Suprapubic skin (tissue), 4 donors: ENCODE measurements at regions not wholly inside any gene's neighbourhood (a gene's known extent, or its start where the extent isn't known, plus 50 kb on each side); places are given as distances from the start of the nearest gene placed in this dataset.

Experiments
- DNase-seq, 2 donors: peaks; one replicate each; pipeline ENCODE4 v3.0.0-alpha.2; 2019; ENCODE audit warnings: low spot score in 2 of 2
- H3K27ac ChIP-seq: fragments of 200-600 bp; sonication (generic); one replicate; pipeline ENCODE4 v1.5.1; 2019
- H3K27me3 ChIP-seq: fragments of 200-600 bp; sonication (generic); one replicate; pipeline ENCODE4 v1.5.1; 2019
- H3K36me3 ChIP-seq: fragments of 200-600 bp; sonication (generic); one replicate; pipeline ENCODE4 v1.5.1; 2019
- H3K4me1 ChIP-seq: fragments of 200-600 bp; sonication (generic); one replicate; pipeline ENCODE4 v1.5.1; 2019
- H3K4me3 ChIP-seq: fragments of 200-600 bp; sonication (generic); one replicate; pipeline ENCODE4 v1.5.1; 2019; ENCODE audit warnings: mild to moderate bottlenecking
- H3K9me3 ChIP-seq: fragments of 200-600 bp; sonication (generic); one replicate; pipeline ENCODE4 v1.5.1; 2019
- CTCF ChIP-seq, 2 donors: fragments of 200-600 bp in 1 of 2; fragments of 450-650 bp in 1 of 2; sonication (generic) in 1 of 2; IDR thresholded peaks; one replicate each; pipeline ENCODE4 v1.5.1; 2016 to 2019; ENCODE audit warnings: antibody characterized with exemption in 2 of 2, mild to moderate bottlenecking in 1 of 2, moderate library complexity in 1 of 2
- EP300 ChIP-seq: sonication (generic); formaldehyde crosslinking; IDR thresholded peaks from one replicate; pipeline ENCODE4 v1.6.1; 2017; ENCODE audit warnings: antibody characterized with exemption
- POLR2A ChIP-seq, 2 donors: fragments of 450-650 bp; IDR thresholded peaks; one replicate each; pipeline ENCODE4 v1.6.1; 2017; ENCODE audit warnings: antibody characterized with exemption in 2 of 2, mild to moderate bottlenecking in 2 of 2, moderate library complexity in 2 of 2
- POLR2AphosphoS5 ChIP-seq, 3 donors: sonication (generic); formaldehyde crosslinking; IDR thresholded peaks; one replicate each; pipeline ENCODE4 v1.6.1; 2017; ENCODE audit warnings: antibody characterized with exemption in 3 of 3
- WGBS: methylation state at CpG from one replicate; pipeline ENCODE4 v1.1.5; 2018; 5-methylcytosine and 5-hydroxymethylcytosine counted together

DNA sequence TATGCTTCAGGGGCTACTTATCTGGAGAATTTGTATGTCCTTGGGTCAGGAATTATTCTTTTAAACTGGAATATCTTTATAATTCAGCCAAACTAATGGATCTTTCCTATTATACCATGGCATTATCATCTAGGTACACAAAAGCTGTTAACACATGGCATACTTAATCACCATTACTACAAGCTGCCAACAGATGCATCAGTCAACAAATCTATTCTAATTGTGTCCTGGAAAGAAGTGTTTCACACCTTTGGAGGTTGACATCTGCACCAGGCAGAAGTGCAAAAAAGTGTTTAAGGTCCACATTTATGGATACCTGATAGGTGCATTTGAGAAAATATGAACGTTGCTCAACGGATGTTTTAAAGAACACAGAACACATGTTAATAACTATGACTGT is 470.2 kb upstream of the ADGRL2 start:
- no peaks in the 10 kb centered on the region for H3K36me3 ChIP-seq
- H3K27ac ChIP-seq, result no peak overlapping the region
- 41% methylated on average over 2 of the region's 2 CpGs for WGBS
- H3K9me3 ChIP-seq, result no peaks in the 10 kb centered on the region
- no peak for DNase-seq
- no peaks in the 10 kb centered on the region for H3K27me3 ChIP-seq
- H3K4me3 ChIP-seq, result no peak overlapping the region
- peaks cover under 1% of the 10 kb centered on the region for H3K4me1 ChIP-seq
- TF ChIP-seq POLR2AphosphoS5 (IDR thresholded peaks at IDR 0.05) (no peak), CTCF (IDR thresholded peaks at IDR 0.05) (no peak), EP300 (no peak), POLR2A (IDR thresholded peaks at IDR 0.05) (no peak)

- no peaks in the 10 kb centered on the region for H3K36me3 ChIP-seq
- H3K27ac ChIP-seq, result no peak overlapping the region
- TF ChIP-seq EP300 (no peak), POLR2A (IDR thresholded peaks at IDR 0.05) (no peak), POLR2AphosphoS5 (IDR thresholded peaks at IDR 0.05) (no peak)
- H3K9me3 ChIP-seq, result no peaks in the 10 kb centered on the region
- peaks cover 5% of the 10 kb centered on the region for H3K4me1 ChIP-seq
- no peak overlapping the region for H3K4me3 ChIP-seq
- DNase-seq, result no peak
- no peaks in the 10 kb centered on the region for H3K27me3 ChIP-seq
Observed at GRCh38 chr1:81330111-81330510, 470.6 kb upstream of the ADGRL2 start.

GRCh38 chr1:81329041-81329440 is 471.7 kb upstream of the ADGRL2 start:
- H3K4me3 ChIP-seq, result no peak overlapping the region
- no peak overlapping the region for H3K27ac ChIP-seq
- WGBS, result 90% methylated on average over 2 of the region's 2 CpGs
- peaks cover 6% of the 10 kb centered on the region for H3K4me1 ChIP-seq
- TF ChIP-seq CTCF (IDR thresholded peaks at IDR 0.05) (no peak), POLR2AphosphoS5 (IDR thresholded peaks at IDR 0.05) (no peak), EP300 (no peak)
- no peaks in the 10 kb centered on the region for H3K9me3 ChIP-seq
- no peak for DNase-seq
- H3K36me3 ChIP-seq, result no peaks in the 10 kb centered on the region
- no peaks in the 10 kb centered on the region for H3K27me3 ChIP-seq

GRCh38 chr1:81327743-81328142 is 473.0 kb upstream of the ADGRL2 start:
- no peaks in the 10 kb centered on the region for H3K36me3 ChIP-seq
- no peaks in the 10 kb centered on the region for H3K9me3 ChIP-seq
- H3K4me1 ChIP-seq, result peaks cover 6% of the 10 kb centered on the region
- WGBS, result 84% methylated on average over 5 of the region's 5 CpGs
- no peak for TF ChIP-seq EP300
- no peak overlapping the region for H3K27ac ChIP-seq
- DNase-seq, result no peak
- H3K4me3 ChIP-seq, result no peak overlapping the region
- no peaks in the 10 kb centered on the region for H3K27me3 ChIP-seq

DNA sequence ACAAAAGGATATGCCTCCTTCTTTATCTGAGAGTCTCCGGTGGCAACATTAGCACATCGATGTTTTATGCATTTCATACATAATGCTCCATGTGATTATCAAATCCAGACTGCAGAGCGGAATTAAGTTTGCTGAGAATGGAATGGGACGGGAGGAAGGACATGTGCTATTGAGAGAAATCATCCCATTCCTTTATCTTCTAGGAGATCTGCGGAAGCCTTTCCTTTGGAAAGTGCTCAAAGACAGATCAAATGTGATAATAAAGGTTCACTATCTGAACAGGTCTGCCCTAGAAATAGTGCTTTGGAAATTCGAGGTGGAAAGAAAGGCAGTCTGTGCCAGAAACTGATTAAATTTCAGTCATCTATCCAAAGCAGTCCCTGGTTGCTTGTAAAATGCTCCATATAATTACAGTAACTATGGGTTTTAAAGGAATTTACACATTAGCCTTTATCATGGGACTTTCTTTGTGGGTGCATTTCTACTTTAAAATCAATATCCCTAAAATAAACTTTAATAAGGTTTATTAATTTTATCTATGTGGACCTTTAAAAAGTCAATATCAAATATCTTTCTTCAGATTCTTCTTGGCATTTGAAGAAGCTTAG is 473.5 kb upstream of the ADGRL2 start:
- no peak for DNase-seq
- Histone ChIP-seq H3K27me3 (no peaks in the 10 kb centered on the region), H3K27ac (no peak overlapping the region), H3K9me3 (no peaks in the 10 kb centered on the region), H3K4me3 (no peak overlapping the region), H3K36me3 (no peaks in the 10 kb centered on the region), H3K4me1 (peaks cover 6% of the 10 kb centered on the region)
- TF ChIP-seq EP300, result no peak
- no peak for TF ChIP-seq POLR2A (IDR thresholded peaks at IDR 0.05)
- no peak for TF ChIP-seq POLR2AphosphoS5 (IDR thresholded peaks at IDR 0.05)
- TF ChIP-seq CTCF (IDR thresholded peaks at IDR 0.05), result no peak
- WGBS, result 70% methylated on average over 6 of the region's 6 CpGs

DNA sequence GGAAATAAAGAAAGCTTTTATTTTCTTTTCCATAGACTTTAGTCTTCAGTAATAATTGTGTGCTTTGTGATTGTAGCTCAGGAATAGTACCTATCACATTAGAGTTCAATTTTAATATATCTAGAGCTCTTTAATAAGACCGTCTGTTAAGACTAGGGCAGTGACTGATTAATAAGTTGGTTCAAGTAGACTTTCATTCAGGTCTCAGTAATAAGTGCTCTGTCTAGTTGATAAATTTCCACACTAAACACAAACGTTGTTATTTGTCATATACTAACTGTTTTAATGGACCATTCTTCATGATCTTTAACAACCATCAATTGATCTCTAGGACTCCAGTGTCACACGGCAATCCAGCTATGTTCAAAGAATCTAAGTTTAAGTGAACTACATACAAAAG is 474.5 kb upstream of the ADGRL2 start:
- no peak for DNase-seq
- Histone ChIP-seq H3K4me1 (peaks cover 6% of the 10 kb centered on the region), H3K9me3 (no peaks in the 10 kb centered on the region), H3K27me3 (no peaks in the 10 kb centered on the region), H3K27ac (no peak overlapping the region), H3K4me3 (no peak overlapping the region), H3K36me3 (no peaks in the 10 kb centered on the region)
- TF ChIP-seq CTCF (IDR thresholded peaks at IDR 0.05) (no peak), POLR2AphosphoS5 (IDR thresholded peaks at IDR 0.05) (no peak), POLR2A (IDR thresholded peaks at IDR 0.05) (no peak)
- WGBS, result 83% methylated on average over 3 of the region's 3 CpGs
